ENCODE measurements at regions not wholly inside any gene's neighbourhood (a gene's known extent, or its start where the extent isn't known, plus 50 kb on each side); places are given as distances from the start of the nearest gene placed in this dataset.

DNA sequence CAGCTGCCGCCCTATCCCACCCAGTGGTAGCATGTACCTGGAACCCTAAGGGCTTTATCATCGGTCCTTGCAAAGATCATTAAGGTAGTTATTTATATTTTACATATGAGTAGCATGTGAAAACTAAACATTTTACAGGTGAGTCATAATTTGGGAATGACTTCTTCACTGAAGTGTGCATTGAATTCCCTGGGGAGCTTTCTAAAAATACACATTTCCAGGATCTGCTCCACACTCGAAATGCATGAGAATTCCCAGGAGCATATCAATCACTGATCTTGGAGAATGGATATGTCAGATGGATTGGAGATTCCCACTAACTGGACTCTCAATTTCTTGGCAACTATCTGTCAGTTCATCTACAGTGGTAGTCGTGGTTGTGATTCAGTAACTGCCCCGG, 717.5 kb downstream of the IRX1 start:
- no peak for TF ChIP-seq EP300 (IDR thresholded peaks at IDR 0.05)
- TF ChIP-seq, protein P1, sequence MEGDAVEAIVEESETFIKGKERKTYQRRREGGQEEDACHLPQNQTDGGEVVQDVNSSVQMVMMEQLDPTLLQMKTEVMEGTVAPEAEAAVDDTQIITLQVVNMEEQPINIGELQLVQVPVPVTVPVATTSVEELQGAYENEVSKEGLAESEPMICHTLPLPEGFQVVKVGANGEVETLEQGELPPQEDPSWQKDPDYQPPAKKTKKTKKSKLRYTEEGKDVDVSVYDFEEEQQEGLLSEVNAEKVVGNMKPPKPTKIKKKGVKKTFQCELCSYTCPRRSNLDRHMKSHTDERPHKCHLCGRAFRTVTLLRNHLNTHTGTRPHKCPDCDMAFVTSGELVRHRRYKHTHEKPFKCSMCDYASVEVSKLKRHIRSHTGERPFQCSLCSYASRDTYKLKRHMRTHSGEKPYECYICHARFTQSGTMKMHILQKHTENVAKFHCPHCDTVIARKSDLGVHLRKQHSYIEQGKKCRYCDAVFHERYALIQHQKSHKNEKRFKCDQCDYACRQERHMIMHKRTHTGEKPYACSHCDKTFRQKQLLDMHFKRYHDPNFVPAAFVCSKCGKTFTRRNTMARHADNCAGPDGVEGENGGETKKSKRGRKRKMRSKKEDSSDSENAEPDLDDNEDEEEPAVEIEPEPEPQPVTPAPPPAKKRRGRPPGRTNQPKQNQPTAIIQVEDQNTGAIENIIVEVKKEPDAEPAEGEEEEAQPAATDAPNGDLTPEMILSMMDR (IDR thresholded peaks at IDR 0.05): no peak
- no peak for TF ChIP-seq POLR2A (IDR thresholded peaks at IDR 0.05)
